ENCODE measurements at regions not wholly inside any gene's neighbourhood (a gene's known extent, or its start where the extent isn't known, plus 50 kb on each side); places are given as distances from the start of the nearest gene placed in this dataset.

- TF ChIP-seq CTCF (IDR thresholded peaks at IDR 0.05; ENCODE audit: low read depth, low read length), result no peak
- no peaks in the 10 kb centered on the region for H3K9me3 ChIP-seq (ENCODE audit: control insufficient read depth, insufficient read depth, low read length)
- no peak overlapping the region for H3K4me3 ChIP-seq (ENCODE audit: low read depth, low read length)
- CTCF ChIA-PET, result interaction anchor here (1.2 to 1.5 kb wide), 2 partner anchors 9 to 401 kb away, joined by 3 to 4 read pairs; no protein-coding TSS in a partner anchor
- POLR2A ChIA-PET, result no interaction called here
- no peaks in the 10 kb centered on the region for H3K27me3 ChIP-seq (ENCODE audit: control insufficient read depth, insufficient read depth, low read length)
- no peak overlapping the region for H3K27ac ChIP-seq (ENCODE audit: low read depth, low read length)
- no peak for DNase-seq (ENCODE audit: low read depth, low spot score)
Observed at GRCh38 chr2:30310371-30310770, 79.0 kb downstream of the LBH start.

GRCh38 chr2:30310955-30311354 is 79.6 kb downstream of the LBH start:
- Histone ChIP-seq H3K9me3 (ENCODE audit: control insufficient read depth, insufficient read depth, low read length) (no peaks in the 10 kb centered on the region), H3K27ac (ENCODE audit: low read depth, low read length) (no peak overlapping the region), H3K4me3 (ENCODE audit: low read depth, low read length) (no peak overlapping the region), H3K27me3 (ENCODE audit: control insufficient read depth, insufficient read depth, low read length) (no peaks in the 10 kb centered on the region)
- POLR2A ChIA-PET, result interaction anchor here (0.6 kb wide), 1 partner anchor 80 kb away, joined by 3 read pairs; no protein-coding TSS in a partner anchor
- TF ChIP-seq CTCF (IDR thresholded peaks at IDR 0.05; ENCODE audit: low read depth, low read length), result no peak
- CTCF ChIA-PET, result interaction anchor here (1.2 to 1.5 kb wide), 2 partner anchors 9 to 400 kb away, joined by 3 to 4 read pairs; no protein-coding TSS in a partner anchor
- DNase-seq (ENCODE audit: low read depth, low spot score), result no peak

GRCh38 chr2:30311711-30312110 is 80.4 kb downstream of the LBH start:
- H3K4me3 ChIP-seq (ENCODE audit: low read depth, low read length), result no peak overlapping the region
- ChIA-PET CTCF (no interaction called here), POLR2A (no interaction called here)
- H3K9me3 ChIP-seq (ENCODE audit: control insufficient read depth, insufficient read depth, low read length), result no peaks in the 10 kb centered on the region
- H3K27me3 ChIP-seq (ENCODE audit: control insufficient read depth, insufficient read depth, low read length), result no peaks in the 10 kb centered on the region
- DNase-seq (ENCODE audit: low read depth, low spot score), result no peak
- no peak for TF ChIP-seq CTCF (IDR thresholded peaks at IDR 0.05; ENCODE audit: low read depth, low read length)
- H3K27ac ChIP-seq (ENCODE audit: low read depth, low read length), result no peak overlapping the region

GRCh38 chr2:30312916-30313315 is 81.6 kb downstream of the LBH start:
- Histone ChIP-seq H3K27ac (ENCODE audit: low read depth, low read length) (no peak overlapping the region), H3K27me3 (ENCODE audit: control insufficient read depth, insufficient read depth, low read length) (no peaks in the 10 kb centered on the region), H3K4me3 (ENCODE audit: low read depth, low read length) (no peak overlapping the region), H3K9me3 (ENCODE audit: control insufficient read depth, insufficient read depth, low read length) (no peaks in the 10 kb centered on the region)
- CTCF ChIA-PET, result no interaction called here
- TF ChIP-seq CTCF (IDR thresholded peaks at IDR 0.05; ENCODE audit: low read depth, low read length), result no peak
- no peak for DNase-seq (ENCODE audit: low read depth, low spot score)
- POLR2A ChIA-PET, result interaction anchor here (0.6 to 0.7 kb wide), 2 partner anchors 12 to 32 kb away, joined by 3 read pairs; no protein-coding TSS in a partner anchor

- Histone ChIP-seq H3K4me3 (ENCODE audit: low read depth, low read length) (no peak overlapping the region), H3K9me3 (ENCODE audit: control insufficient read depth, insufficient read depth, low read length) (no peaks in the 10 kb centered on the region), H3K27me3 (ENCODE audit: control insufficient read depth, insufficient read depth, low read length) (no peaks in the 10 kb centered on the region), H3K27ac (ENCODE audit: low read depth, low read length) (no peak overlapping the region)
- ChIA-PET CTCF (no interaction called here), POLR2A (interaction anchor here (0.6 kb wide), 1 partner anchor 84 kb away, joined by 4 read pairs; no protein-coding TSS in a partner anchor)
- no peak for TF ChIP-seq CTCF (IDR thresholded peaks at IDR 0.05; ENCODE audit: low read depth, low read length)
- DNase-seq (ENCODE audit: low read depth, low spot score), result no peak
Observed at GRCh38 chr2:30314981-30315380, 83.6 kb downstream of the LBH start.
